DMS153 treated with DMSO at 0.1 percent for 48 hours (cell line): ENCODE measurements at regions not wholly inside any gene's neighbourhood (a gene's known extent, or its start where the extent isn't known, plus 50 kb on each side); places are given as distances from the start of the nearest gene placed in this dataset.
"Not testable (repeated sequence)": the region's sequence is repeated elsewhere in the genome, so short reads cannot be mapped to it uniquely, and the experiment has no call there.

Experiments
- DNase-seq: peaks from one replicate; lab custom pipeline; 2025; ENCODE audit not compliant: unreplicated experiment; lab: John Stamatoyannopoulos, UW

DNA sequence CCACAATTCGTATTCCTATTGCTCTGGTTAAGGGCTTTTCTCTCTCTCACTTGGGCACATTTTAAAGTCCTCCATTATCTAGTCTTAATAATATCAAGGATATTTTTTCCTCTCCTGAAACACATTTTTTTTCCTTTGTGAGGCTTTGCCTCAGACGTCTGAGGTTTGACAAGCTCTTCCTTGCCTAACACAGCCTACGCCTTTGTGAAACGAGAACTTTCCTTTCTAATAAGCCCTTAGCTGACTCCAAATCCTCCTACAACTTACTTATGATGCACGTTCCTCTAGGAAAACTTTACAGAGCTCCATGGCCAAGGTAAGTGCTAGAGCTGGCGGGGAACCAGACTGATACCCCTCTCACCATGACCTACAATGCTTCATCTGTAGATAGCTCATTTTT is 841.5 kb downstream of the SOCS6 start:
- no peak for DNase-seq

DNA sequence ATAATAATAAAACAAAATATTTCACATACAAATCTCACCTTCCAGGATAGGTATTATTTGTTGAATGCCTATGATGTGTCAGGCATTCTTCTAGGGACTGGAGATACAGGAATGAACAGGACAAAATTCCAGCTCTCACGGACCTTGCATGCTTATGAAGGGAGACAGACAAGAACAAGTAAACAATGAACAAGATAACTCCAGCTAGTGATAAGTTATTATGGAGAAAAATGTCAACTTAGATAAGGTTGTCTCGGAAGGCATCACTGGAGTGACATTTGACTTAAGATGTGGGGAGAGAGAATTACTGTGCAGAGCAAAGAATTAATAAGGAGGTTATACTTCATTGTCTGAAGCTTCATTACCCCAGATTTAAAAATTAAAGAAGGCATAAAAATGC is 836.7 kb downstream of the SOCS6 start:
- no peak for DNase-seq

DNA sequence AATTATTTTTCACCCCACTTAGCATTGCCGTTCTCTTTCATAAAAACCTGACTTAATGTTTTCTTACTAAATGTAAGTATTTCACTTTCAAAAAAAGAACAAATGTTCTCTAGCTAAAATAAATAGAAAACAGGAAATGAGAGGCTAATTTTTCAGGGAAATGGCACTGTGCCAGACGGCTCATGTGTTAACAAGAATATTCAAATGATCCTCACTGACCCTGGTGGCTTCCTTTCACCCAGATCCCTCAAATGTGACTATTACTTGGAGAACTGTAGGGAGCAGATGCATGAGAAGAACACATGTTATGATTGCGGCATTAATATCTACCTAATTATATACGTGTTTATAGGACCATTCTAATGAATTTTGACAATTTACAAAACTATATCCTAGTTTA is 827.7 kb downstream of the SOCS6 start:
- DNase-seq: no peak

DNA sequence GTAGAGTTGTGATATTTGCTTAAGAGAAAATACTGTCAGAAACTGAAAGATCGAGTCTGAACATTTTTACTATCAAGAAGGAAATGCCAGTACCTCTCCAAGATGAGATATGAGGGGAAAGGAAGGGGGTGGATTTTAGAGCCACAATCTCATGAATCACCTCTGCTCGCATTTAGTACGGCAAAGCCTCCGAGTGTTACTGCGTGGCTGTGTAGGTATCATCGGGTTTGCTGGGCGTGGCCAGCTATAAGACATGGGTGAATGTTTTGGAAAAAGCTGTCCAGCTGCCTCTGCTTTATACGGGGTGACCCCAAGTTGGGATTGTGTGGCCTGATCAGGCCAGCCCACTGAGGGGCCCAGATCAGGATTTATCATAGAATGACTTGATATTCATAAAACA is 826.4 kb downstream of the SOCS6 start:
- no peak for DNase-seq

DNA sequence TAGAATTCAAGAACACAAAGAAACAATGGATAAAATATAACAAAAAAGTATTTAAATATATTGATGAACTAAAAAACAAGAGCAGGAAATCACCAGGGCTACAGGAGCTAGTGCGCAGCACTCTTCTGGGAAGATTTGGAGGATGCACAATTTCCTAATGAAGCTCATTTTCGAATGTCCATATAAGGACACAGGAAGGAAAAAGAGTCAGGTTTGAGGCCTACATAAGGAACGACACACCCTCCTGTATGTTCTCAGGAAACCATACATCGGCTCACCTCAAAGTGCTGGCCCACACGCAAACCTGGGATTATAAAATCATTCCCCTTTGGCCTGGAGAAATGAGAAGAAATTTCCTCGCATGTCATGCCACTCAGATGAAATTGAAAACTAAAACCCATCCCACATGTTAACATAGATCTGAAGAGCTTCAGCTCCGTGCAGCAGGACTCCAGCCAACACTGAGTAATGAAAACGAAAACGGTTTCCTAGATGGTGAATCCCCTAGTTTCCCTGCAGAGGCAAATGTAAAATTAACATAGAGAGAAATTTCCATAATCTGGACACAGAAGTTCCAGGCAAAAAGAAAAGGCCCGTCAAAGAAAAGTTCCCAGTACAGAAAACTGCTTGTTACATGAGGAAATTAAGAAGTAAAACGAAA is 825.8 kb downstream of the SOCS6 start:
- DNase-seq: no peak

DNA sequence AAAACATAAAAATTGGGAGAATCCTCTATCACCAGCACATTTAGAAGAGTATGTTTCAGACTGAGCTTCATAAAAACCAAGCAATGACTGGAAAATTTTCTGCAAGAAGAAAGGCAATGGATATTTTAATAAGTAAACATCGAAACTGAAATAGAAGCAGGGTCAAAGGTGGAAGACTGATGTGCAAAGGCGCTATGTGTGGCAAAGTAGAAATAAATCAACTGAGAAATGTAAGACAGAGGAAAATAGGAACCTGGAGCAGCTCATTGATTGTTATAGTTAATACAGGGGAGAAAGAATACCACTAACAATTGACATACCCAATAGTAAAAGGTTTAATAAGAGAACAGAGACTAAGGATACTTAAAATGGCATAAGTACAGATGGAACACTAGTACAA is 818.4 kb downstream of the SOCS6 start:
- no peak for DNase-seq

DNA sequence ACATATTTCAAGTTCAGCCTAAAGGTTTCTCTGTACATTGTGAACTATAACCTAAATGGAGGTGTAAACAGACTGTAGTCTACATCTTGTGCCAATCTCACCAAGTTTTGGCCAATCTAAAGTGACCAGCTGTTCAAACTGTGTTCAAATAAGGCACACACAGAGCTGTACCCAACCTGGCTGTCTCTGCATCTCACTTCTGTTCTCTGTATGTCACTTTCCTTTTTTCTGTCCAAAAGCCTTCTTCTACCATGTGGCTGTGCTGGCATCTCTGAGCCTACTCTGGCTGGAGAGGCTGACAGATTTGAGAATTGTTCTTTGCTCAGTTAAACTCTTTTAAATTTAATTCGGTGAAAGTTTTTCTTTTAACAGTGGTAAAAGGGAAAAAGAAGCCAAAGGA is 817.9 kb downstream of the SOCS6 start:
- no peak for DNase-seq

DNA sequence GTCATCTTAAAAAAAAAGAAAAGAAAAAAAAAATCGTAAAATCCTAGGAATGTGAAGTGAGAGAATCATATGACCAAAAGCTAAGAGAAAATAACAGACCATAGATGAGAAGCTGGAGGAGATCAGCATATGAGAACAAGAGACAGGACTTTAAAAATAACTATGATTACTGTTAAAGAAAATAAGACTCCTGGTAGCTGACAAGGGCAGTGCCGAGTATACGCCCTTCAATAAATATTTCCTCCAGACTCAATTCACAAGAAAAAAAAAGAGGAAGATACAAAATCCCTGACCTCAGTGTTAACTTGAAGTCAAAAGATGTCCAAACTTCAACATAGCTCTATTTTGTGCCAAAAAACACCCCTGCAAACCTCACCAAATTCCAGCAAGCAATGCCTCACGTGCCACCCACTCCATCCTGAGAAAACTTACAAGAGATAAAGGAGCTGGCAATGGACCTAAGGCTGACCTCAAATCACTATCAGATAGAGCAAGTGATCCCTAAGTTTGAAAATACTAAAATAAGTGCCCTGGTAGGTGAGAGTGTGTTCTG is 817.2 kb downstream of the SOCS6 start:
- DNase-seq: no peak

DNA sequence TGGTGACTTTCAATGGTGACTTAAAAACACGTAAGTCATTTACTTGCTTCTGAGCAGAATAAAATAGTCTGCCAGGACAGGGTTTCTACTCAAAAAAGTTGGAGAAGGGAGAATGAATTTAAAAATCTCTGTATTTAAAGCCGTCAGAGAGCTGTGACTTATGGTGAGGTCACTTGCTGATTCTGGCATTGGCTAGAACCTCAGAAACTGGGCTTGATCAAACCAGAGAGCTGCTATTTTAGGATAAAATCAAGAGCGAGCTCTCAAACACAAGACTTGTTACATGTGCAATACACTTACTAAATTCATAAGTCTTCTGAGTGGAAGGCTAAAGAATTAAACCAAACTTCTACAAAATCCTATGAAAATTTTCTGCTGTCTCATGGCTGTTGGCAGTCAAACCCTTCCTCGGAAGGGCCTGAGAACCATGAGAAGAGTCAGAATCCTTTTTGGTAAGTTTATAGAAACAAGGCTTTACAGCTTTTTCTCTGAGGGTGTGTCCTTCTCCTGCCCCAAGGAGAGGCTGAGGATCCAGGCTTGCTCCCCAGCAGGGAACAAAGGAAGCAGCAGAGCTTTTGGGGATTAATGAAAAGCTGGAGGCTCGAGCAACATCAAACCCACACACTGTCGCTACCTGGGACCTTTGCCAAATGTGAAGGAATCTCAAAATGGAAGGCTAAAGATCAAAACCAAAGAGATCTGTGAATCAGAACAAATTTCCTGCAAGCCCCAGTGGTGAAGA is 816.4 kb downstream of the SOCS6 start:
- DNase-seq: no peak

DNA sequence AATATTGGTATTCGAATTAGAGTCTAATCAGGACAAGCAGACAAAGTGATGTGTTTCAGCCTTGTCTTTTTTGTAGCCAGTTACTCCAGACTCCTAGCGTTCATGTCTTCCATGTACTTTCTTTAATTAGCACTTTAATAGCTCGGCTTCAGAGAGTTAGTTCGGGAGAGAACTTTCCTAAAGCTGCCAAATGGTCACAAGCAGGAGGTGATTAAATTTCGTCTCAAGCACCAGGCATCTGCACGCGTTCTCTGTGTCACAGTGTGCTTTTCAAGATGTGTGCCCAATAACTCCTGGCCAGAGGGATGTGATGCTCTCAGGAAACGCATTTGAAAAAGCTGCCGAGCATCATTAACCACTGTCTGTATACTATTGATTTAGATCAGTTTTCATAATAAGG is 790.8 kb downstream of the SOCS6 start:
- DNase-seq: no peak

DNA sequence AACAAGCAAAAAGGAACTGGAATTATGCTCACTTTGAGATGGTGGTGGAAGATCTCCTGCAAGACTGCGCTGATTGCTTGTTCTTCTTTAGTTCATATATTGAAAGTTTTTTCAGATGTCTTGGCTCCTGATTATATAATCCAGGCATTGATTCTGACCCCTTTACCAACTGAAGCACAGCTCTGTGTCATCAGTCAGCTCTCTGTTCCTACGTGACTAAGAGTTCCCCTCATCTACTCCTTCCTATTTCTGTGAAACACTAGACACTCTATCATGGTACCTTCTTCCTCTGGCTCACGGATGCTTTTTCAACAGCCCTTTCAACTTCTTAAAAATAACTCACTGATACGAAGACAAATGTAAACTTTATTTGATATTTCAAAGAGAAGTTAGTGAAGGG is 788.6 kb downstream of the SOCS6 start:
- no peak for DNase-seq

DNA sequence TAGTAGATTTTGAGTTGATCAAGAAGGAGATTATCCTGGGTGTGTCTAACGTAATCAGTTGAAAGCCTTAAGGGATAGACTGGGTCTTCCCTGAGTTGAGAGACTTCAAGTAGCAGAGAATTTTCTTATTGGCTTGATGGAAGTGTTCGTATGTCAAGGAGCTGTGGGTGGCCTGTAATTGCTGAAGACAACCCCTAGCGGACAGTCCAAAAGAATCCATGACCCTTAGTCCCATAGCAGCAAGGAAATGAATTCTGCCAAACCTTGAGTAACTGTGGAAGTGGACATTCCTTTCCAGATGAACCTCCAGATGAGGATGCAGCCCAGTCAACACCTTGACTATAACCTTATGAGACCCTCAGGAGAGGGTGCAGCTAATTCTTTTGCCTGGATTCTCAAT is 786.3 kb downstream of the SOCS6 start:
- no peak for DNase-seq

DNA sequence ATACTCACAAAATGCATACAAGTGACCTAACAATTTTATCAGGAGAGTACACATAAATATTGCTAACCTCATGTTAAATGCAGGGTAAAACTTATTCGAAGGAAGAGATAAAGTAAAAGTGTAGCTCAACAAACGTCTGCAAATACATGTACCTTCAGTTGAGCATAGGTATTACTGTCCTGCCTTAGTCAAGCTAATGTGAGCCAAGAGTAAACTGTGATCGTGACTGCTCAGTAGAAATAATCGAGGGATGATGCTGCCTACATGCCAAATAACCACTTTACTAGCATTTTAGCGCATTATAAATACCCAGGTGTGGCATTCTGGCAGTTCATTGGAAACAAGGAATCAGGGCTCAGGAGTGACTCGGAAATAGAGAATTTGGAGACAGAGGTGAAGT is 779.5 kb downstream of the SOCS6 start:
- DNase-seq: no peak

DNA sequence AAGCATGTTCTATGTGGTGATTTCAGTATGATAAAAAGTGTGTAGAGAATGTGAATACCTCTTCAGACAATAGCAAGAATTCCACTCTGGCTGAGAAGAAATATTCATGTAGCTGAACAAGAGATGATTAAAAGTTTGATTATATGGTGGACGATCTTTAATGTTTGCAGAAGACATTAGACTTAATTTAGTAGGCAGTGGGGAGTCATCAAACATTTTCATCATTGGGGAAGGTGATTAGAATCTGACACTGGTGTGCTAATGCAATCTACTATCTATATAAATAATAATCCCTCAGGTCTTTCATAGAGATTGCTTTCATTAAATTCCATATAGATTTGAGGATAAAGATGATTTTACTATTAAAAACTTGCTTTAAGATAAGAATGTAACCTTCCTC is 761.0 kb downstream of the SOCS6 start:
- DNase-seq: no peak

DNA sequence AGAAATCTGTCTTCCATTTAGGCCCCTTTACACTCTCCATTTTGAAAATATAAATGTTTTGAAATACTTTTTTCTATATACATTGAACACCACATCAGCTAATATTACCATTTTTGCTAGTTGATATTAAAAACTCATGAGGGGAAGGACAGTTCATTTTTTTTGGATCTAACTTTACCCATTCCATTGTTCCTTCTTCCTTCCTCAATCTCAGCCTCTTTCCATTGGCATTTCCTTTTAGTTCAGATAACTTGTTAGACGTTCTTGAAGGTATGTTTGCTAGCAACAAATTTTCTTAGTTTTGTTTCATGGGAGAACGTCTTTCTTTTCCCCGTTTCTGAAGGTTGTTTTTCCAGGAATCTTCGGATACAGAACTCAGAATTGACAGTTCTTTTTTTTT is 759.0 kb downstream of the SOCS6 start:
- DNase-seq: no peak

DNA sequence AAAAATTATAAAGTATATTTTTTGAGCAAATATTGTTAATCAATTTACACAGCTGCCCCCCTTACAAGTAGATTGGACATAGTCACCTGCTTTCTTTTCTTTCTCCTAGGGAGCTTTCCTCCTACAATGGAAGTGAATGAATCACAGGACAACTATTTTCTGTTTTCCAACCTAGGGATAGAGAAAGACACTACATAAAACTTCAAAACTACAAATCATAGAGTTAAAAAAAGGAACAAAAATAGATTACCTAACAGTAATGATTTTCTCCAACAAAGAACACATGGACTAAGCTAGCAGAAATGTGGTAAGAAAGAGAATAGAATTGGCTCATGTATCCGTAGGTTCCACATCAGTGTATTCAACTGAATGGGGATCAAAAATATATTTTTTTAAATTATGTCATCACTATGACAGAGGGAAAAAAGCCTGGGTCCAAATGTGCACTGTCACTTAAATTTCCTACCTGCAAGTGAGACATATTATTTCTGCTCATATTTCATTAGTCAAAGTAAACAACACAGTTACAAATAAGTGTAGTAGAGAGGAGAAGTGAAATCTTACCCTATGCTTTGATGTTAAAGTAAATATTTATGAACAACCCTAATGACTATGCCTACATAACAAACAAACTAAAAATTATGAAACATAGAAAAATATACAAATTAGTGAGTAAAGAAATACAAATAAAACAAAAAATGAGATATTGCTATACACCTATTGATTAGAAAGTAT is 756.7 kb downstream of the SOCS6 start:
- no peak for DNase-seq

DNA sequence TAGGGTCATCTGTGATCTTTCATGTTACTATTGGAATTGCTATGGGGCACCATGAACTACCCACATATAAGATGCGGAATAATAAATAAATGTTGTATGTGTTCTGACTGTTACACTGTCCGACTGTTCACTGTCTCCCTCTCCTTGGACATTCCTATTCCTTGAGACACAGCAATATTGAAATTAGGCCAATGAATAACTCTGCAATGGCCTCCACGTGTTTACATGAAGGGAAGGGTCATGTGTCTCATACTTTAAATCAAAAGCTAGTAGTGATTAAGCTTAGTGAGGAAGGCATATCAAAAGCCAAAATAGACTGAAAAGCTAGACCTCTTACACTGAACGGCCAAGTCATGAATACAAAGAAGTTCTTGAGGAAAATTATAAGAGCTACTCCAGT is 751.3 kb downstream of the SOCS6 start:
- no peak for DNase-seq

DNA sequence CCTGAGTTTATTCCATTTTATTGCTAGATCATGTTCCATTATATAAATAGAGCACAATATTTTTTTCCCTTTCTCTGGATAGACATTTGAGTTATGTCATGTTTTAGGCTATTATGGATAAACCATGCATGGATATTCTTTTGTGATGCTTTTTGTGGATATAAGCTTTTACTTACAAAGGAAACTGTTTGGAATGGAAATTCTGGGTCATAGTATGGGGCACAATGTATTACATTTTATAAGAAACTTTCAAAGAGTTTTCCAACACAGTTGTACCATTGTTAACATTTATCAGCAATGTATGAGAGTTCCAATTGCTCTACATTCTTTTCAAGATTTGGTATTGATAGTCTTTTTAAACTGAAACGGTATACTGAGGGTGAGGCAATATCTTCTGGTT is 749.4 kb downstream of the SOCS6 start:
- no peak for DNase-seq

DNA sequence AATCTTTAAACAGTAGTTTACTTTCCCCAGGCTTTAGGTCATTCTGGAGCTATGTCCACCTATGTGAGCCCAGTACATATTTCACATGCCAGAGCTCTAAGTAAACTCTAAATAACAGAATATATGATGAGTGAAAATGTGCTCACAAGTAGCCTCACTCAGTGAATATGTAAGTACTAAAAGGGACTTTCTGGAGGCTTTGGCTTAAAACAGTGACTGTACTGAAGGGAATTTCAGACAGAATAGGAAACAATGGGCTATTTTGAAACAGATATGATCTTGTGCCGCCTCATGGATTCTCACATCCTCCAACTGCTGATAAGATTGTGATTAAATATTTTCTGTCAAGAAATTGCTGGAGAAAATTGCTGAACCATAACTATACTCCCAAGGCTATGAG is 747.9 kb downstream of the SOCS6 start:
- DNase-seq: no peak

DNA sequence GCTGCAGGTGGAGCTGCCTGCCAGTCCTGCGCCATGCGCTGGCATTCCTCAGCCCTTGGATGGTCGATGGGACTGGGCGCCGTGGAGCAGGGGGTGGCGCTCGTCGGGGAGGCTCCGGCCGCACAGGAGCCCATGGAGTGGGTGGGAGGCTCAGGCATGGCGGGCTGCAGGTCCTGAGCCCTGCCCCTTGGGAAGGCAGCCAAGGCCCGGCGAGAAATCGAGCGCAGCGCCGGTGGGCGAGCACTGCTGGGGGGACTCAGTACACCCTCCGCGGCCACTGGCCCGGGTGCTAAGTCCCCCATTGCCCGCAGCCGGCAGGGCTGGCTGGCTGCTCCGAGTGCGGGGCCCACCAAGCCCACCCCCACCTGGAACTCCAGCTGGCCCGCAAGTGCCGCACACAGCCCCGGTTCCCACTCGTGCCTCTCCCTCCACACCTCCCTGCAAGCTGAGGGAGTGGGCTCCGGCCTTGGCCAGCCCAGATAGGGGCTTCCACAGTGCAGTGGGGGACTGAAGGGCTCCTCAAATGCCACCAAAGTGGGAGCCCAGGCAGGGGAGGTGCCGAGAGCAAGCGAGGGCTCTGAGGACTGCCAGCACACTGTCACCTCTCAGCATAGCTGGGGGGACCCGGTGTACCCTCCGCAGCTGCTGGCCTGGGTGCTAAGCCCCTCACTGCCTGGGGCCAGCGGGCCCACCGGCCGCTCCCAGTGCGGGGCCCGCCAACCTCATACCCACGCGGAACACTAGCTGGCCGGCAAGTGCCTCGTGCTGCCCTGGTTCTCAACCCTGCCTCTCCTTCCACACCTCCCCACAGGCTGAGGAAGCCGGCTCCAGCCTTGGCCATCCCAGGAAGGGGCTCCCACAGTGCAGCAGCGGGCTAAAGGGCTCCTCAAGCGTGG is 742.7 kb downstream of the SOCS6 start:
- not testable (repeated sequence) for DNase-seq

DNA sequence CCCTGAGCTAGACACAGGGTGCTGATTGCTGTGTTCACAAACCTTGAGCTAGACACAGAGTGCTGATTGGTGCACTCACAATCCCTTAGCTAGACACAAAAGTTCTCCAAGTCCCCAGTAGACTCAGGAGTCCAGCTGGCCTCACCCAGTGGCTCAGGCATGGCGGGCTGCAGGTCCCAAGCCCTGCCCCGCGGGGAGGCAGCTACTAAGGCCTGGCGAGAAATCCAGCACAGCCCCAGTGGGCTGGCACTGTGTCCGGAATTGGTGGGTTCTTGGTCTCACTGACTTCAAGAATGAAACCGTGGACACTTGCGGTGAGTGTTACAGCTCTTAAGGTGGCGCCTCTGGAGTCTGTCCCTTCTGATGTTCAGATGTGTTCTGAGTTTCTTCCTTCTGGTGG is 741.2 kb downstream of the SOCS6 start:
- DNase-seq: not testable (repeated sequence)
